Activated naive CD8-positive, alpha-beta T cell (primary cell): ENCODE measurements at regions not wholly inside any gene's neighbourhood (a gene's known extent, or its start where the extent isn't known, plus 50 kb on each side); places are given as distances from the start of the nearest gene placed in this dataset.

Source experiments
- H3K27ac Mint-ChIP-seq: one replicate; pipeline ENCODE4 v1.8.0; 2021; ENCODE audit warnings: mixed read lengths
- H3K27me3 Mint-ChIP-seq: one replicate; pipeline ENCODE4 v1.8.0; 2021; ENCODE audit warnings: mixed read lengths
- H3K36me3 Mint-ChIP-seq: one replicate; pipeline ENCODE4 v1.8.0; 2021; ENCODE audit warnings: mixed read lengths
- H3K4me1 Mint-ChIP-seq: one replicate; pipeline ENCODE4 v1.8.0; 2021; ENCODE audit warnings: low read depth, mixed read lengths
- H3K4me3 Mint-ChIP-seq: one replicate; pipeline ENCODE4 v1.8.0; 2021; ENCODE audit warnings: mild to moderate bottlenecking, mixed read lengths
- H3K9me3 Mint-ChIP-seq: one replicate; pipeline ENCODE4 v1.8.0; 2021; ENCODE audit warnings: low read depth, mixed read lengths

DNA sequence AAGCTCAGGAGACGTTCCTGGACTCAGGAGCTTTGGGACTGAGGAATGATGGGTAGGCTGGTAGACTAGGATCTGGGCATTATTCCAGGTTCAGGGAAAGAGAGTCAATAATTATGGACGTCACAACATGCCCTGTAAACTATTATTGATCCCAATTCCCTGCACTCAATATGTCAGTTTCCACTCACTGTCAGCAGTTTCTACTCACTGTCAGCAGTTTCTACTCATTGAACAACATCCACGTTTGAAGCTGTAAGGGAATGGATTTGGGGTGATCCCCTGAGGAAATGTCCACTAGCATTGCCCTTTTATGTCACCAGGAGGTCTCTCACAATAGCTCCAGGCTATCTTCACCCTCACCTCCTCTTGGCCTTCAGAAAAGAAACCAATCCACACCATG, 1268.6 kb downstream of the TYW1 start:
- Mint-ChIP-seq H3K27me3 (no peaks in the 10 kb centered on the region), H3K36me3 (no peaks in the 10 kb centered on the region)

DNA sequence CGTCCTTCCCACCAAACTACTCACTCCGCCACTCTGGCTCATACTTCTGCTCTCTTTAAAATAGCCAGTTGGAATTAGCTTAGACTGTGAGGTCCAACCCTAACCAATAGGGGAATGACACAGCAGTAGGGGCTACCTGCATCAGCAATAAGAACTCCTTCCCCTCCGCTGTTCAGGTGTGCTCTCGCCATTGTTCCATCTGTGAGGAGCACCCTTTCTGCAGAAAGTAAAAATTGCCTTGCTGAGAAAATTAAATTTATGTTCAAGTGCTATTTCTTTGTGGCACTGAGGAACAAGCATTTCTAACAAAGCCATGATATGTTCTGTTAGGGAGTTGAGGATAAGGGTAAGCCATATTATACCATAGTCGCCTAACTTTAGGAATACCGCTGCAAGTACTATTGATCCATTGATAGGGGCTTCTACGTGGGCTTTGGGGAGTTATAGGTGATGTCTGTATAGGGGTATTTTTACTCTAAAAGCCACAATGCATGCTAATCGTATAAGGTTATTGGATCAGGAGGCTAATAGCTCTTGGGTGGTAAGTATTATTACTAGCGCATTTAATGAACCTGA, 1269.5 kb downstream of the TYW1 start:
- peaks cover 15% of the 10 kb centered on the region for H3K9me3 Mint-ChIP-seq
- H3K27ac Mint-ChIP-seq = no peak overlapping the region
- H3K4me3 Mint-ChIP-seq = no peak overlapping the region
- H3K27me3 Mint-ChIP-seq = no peaks in the 10 kb centered on the region
- no peaks in the 10 kb centered on the region for H3K36me3 Mint-ChIP-seq
- H3K4me1 Mint-ChIP-seq = no peaks in the 10 kb centered on the region

More for the DNA sequence above, 1268.6 kb downstream of the TYW1 start:
- Mint-ChIP-seq H3K4me3 (no peak overlapping the region), H3K4me1 (no peaks in the 10 kb centered on the region), H3K27ac (no peak overlapping the region), H3K9me3 (peaks cover 15% of the 10 kb centered on the region)

DNA sequence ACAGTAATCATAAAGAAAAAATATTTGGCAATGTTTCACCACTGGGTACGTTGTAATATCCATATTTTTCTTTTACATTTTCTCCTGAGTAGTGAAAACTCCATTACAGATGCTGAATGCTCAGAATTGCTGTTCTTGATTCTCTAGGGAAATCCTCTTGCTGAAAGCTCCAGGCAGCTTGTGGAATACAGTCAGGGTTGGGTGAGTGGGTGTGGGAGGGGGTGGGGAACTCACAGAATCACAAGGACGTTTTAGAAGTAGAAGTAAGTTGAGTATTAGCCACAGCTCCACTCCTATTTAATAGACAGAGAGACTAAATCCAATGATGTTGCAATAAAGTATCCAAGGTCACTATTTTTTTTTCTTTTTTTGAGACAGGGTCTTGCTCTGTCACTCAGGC, 1270.9 kb downstream of the TYW1 start:
- H3K4me3 Mint-ChIP-seq = no peak overlapping the region
- H3K36me3 Mint-ChIP-seq = no peaks in the 10 kb centered on the region
- H3K9me3 Mint-ChIP-seq = peaks cover 15% of the 10 kb centered on the region
- H3K27ac Mint-ChIP-seq = no peak overlapping the region
- H3K4me1 Mint-ChIP-seq = no peaks in the 10 kb centered on the region
- H3K27me3 Mint-ChIP-seq = no peaks in the 10 kb centered on the region

DNA sequence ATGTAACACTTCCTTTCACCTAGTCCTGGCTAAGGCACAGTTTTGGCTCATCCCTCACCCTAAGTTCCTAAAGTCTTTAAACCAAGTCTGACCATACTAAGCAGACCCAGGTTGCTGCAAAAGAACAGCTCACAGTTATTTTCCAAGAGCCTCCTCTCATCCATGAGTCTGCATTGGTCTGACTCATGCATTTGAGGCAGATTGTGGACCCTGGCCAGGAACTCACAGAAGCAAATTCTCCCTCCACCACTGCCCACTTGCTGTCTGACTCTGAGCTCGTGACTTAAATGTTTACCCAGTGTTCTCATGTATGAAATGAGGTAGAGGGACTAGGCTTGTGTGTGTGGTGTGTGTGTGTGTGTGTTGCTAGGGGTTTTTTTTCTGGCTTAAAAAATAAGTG, 1272.8 kb downstream of the TYW1 start:
- Mint-ChIP-seq H3K4me3 (no peak overlapping the region), H3K4me1 (no peaks in the 10 kb centered on the region)

DNA sequence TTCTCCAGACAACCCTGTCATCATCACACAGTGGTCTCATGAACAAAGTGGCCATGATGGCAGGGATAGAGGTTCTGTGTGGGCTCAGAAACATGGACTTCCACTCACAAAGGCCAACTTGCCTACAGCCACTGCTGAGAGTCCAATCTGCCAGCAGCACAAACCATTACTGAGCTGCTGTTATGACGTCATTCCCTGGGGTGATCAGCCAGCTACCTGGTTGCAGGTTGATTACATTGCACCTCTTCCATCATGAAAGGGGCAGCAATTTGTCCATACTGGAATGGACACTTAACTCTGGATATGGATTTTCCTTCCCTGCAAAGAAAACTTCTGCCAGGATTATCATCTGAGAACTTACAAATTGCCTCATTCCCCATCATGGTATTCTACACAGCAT, 1275.9 kb downstream of the TYW1 start:
- Mint-ChIP-seq H3K4me3 (no peak overlapping the region), H3K27me3 (no peaks in the 10 kb centered on the region), H3K4me1 (no peaks in the 10 kb centered on the region), H3K27ac (no peak overlapping the region), H3K36me3 (no peaks in the 10 kb centered on the region), H3K9me3 (peaks cover 4% of the 10 kb centered on the region)

More for the DNA sequence above, 1272.8 kb downstream of the TYW1 start:
- H3K27ac Mint-ChIP-seq = no peak overlapping the region
- H3K36me3 Mint-ChIP-seq = no peaks in the 10 kb centered on the region
- no peaks in the 10 kb centered on the region for H3K27me3 Mint-ChIP-seq
- peaks cover 12% of the 10 kb centered on the region for H3K9me3 Mint-ChIP-seq

DNA sequence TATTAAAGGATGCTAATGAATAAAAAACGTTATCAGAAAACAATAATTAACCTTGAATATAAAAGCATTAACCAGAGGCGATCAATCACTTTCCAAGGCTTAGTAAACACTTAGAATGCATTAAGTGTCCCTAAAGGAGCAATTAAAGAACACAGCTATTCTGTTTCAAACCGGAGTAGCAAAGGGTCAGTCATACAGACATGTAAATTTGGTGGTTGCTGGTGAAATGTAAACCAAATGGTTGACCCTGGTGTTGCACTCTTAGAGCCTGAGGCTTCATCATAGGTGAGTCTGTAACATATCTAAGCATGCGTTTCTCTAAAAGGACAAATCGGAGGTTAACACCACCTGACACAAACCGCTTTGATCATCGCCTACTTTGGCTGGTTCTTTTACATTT, 1280.1 kb downstream of the TYW1 start:
- H3K9me3 Mint-ChIP-seq = peaks cover 4% of the 10 kb centered on the region
- H3K4me3 Mint-ChIP-seq = no peak overlapping the region
- no peak overlapping the region for H3K27ac Mint-ChIP-seq
- no peaks in the 10 kb centered on the region for H3K36me3 Mint-ChIP-seq
- H3K27me3 Mint-ChIP-seq = no peaks in the 10 kb centered on the region
- H3K4me1 Mint-ChIP-seq = no peaks in the 10 kb centered on the region

DNA sequence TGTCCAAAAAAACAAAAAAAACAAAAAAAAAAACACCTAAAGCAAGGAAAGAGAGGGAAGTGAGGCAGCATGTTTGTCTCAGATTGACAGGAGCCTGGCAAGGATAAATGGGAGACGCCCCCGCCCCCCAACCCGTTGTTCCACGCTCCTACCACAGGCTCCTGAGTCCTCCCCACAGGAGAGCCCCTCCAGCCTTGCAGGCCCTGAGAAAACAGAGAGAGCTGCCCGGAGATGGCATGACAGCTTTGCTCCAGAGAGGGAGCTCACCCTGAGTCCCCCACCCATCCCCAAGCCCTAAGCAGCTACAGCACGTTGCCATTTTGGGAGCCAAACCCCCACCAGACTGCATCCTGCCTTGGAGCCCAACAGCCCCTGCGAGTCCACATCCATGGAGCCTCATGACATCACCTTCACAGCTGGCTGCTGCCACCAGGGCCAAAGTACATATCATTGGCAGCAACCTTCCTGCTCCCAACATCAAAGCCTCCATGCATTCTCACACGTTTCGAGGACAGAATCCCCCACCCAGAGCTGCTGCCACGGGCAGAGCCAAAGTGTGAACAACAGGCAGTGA, 1283.3 kb downstream of the TYW1 start:
- Mint-ChIP-seq H3K4me3 (no peak overlapping the region), H3K4me1 (no peaks in the 10 kb centered on the region), H3K9me3 (peaks cover 5% of the 10 kb centered on the region), H3K27ac (no peak overlapping the region), H3K36me3 (no peaks in the 10 kb centered on the region), H3K27me3 (no peaks in the 10 kb centered on the region)

DNA sequence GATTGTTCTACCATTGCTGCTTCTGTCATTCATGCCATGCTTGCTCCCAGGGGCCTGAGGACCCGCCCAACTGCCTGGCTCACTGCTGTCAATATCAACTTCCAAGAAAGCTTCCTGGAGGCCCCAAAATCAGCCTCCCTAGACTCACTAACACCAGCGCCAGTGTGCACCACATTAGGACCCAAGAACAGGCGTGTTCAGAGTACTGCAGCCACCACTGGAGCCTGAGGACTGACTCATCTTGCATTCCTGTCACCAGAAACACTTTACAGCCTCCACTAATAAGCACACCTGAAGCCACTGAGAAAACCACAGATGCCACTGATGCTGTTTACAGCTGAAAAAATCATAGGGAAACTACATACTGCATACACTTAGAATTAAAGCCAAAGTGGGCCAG, 1284.3 kb downstream of the TYW1 start:
- Mint-ChIP-seq H3K4me3 (no peak overlapping the region), H3K27ac (no peak overlapping the region), H3K9me3 (peaks cover 11% of the 10 kb centered on the region), H3K4me1 (no peaks in the 10 kb centered on the region), H3K36me3 (no peaks in the 10 kb centered on the region), H3K27me3 (no peaks in the 10 kb centered on the region)

DNA sequence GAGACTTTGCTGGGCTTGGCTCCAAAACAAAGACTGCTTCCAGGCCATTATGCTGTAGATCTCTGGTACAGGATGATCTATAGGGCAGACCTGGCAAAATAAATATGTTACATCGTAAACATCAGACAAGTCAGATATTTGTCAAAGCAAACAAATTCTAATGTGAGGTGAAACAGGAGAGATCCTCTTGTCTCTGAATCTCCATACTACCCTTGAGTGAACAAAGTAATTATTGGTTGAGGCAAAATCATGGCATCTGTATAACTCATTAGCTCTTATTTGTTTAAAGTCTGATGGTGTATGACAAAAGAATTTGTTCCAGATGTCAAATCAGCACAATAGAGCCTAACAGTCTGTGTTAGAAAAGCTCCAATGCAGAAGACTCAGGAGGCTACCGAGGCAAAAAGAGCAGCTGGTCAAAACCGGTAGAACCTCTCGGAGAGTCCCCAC, 1291.5 kb downstream of the TYW1 start:
- no peak overlapping the region for H3K4me3 Mint-ChIP-seq
- H3K27ac Mint-ChIP-seq = no peak overlapping the region
- H3K27me3 Mint-ChIP-seq = no peaks in the 10 kb centered on the region
- H3K9me3 Mint-ChIP-seq = peaks cover 27% of the 10 kb centered on the region
- no peaks in the 10 kb centered on the region for H3K4me1 Mint-ChIP-seq
- H3K36me3 Mint-ChIP-seq = peaks cover 2% of the 10 kb centered on the region

DNA sequence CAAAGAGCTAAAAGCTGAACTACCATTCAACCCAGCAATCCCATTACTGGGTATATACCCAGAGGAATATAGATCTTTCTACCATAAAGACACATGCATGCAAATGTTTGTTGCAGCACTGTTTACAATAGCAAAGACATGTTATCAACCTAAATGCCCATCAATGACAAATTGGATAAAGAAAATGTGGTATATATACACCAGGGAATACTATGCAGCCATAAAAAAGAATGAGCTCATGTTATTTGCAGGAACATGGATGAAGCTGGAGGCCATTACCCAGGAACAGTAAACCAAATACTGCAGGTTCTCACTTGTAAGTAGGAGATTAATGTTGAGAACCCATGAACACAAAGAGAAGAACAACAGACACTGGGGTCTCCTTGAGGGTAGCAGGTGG, 1295.1 kb downstream of the TYW1 start:
- Mint-ChIP-seq H3K36me3 (peaks cover 2% of the 10 kb centered on the region), H3K4me1 (no peaks in the 10 kb centered on the region), H3K4me3 (no peak overlapping the region), H3K27me3 (no peaks in the 10 kb centered on the region), H3K9me3 (peaks cover 19% of the 10 kb centered on the region), H3K27ac (no peak overlapping the region)

DNA sequence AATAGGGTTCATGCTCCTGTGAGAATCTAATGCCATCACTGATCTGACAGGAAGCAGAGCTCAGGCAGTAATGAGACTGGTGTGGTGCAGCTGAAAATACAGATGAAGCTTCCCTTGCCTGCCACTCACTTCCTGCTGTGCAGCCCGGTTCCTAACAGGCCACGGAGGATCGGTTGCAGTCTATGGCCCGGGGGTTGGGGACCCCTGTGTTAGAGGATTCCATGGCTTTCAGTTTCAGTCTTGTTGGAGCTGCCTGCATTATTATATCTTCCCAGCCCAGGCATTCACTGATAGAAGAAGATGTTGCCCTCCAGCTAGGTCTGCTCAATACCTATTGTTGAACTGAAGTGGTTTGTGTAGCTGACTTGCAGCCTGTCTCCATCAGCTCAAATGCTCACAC, 1298.8 kb downstream of the TYW1 start:
- Mint-ChIP-seq H3K27me3 (no peaks in the 10 kb centered on the region), H3K4me3 (no peak overlapping the region), H3K36me3 (peaks cover 2% of the 10 kb centered on the region), H3K9me3 (peaks cover 23% of the 10 kb centered on the region), H3K27ac (no peak overlapping the region), H3K4me1 (no peaks in the 10 kb centered on the region)

DNA sequence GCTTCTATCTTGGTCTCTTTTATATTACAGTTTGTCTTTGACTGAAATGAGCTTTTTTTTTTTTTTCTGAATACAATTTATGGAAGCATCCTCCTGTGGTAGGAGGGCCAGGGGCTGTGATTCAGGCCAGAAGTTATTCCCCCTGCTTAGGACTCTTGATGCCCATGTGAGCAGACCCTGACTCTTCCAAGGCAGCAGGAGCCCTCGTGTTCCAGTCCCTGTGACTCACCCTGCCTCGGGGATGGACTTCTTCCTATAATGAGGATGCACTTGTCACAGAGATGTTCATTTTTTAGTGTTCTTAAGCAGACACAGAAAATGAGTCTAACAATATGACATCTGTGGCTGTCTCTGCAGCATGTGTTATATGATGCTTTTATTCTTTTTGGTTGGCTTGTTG, 1293.7 kb upstream of the AUTS2 start:
- Mint-ChIP-seq H3K9me3 (peaks cover 2% of the 10 kb centered on the region), H3K4me1 (no peaks in the 10 kb centered on the region), H3K27me3 (no peaks in the 10 kb centered on the region), H3K27ac (no peak overlapping the region), H3K4me3 (no peak overlapping the region), H3K36me3 (no peaks in the 10 kb centered on the region)

DNA sequence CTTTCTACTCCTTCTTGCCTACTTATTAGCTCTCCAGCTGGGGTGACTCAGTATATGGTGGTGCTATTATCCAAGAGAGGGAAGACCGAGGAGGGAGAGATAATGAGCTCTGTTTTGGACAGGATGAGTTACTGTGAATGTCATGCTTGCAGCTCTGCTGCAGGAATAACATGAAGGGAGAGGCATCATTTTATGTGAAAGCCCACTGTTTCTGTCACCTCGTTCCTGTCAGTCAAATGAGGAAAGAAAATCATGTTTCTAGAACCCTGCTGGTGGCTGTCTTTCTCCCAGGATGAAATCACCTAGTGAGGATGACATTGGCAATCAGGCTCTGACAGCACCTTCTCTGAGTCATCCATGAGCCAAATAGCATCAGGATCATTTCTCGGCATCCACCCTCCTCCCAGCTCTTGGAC, 1291.6 kb upstream of the AUTS2 start:
- Mint-ChIP-seq H3K27ac (no peak overlapping the region), H3K4me3 (no peak overlapping the region), H3K9me3 (no peaks in the 10 kb centered on the region), H3K4me1 (no peaks in the 10 kb centered on the region), H3K27me3 (no peaks in the 10 kb centered on the region), H3K36me3 (no peaks in the 10 kb centered on the region)

DNA sequence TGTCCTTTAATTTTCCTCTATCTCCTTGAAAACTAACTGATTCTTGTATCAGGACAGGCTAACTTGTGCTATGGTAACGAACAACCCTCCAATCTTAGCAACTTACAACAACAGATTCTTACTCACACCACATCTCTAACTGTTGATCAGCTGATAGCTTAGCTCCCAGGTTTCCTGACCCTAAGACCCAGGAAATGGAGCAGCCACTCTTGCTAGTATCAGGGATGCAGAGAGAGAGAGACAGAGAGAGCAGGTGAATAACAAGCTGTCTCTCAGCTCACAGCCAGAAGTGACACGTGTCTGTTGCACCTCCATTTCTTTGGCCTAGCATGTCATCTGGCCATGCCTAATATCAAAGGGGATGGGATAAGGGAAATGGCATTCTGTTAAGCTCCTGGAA, 1289.0 kb upstream of the AUTS2 start:
- H3K9me3 Mint-ChIP-seq = no peaks in the 10 kb centered on the region
- no peaks in the 10 kb centered on the region for H3K36me3 Mint-ChIP-seq
- no peak overlapping the region for H3K27ac Mint-ChIP-seq
- no peaks in the 10 kb centered on the region for H3K27me3 Mint-ChIP-seq
- H3K4me1 Mint-ChIP-seq = no peaks in the 10 kb centered on the region
- no peak overlapping the region for H3K4me3 Mint-ChIP-seq

DNA sequence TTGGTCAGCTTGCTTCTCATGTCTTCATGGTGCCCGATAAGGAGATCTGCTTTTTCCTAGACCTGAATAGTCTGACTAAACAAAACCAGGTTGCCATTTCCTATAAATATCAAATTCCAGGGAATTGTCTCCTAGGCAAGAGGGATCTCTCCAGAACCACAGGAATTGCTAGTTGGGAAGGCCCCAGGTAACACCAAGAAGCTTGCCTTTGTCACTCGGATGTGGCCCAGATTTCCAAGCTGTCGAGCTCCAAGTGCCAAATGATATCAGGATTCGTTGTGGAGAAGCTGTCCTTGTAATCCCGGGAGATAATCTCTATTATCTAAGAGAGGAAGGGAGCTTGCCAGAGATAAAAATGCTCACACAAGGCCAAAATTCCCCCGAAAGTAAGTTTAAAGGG, 1288.5 kb upstream of the AUTS2 start:
- no peak overlapping the region for H3K27ac Mint-ChIP-seq
- H3K4me3 Mint-ChIP-seq = no peak overlapping the region
- no peaks in the 10 kb centered on the region for H3K27me3 Mint-ChIP-seq
- no peaks in the 10 kb centered on the region for H3K36me3 Mint-ChIP-seq
- no peaks in the 10 kb centered on the region for H3K4me1 Mint-ChIP-seq
- peaks cover 2% of the 10 kb centered on the region for H3K9me3 Mint-ChIP-seq

DNA sequence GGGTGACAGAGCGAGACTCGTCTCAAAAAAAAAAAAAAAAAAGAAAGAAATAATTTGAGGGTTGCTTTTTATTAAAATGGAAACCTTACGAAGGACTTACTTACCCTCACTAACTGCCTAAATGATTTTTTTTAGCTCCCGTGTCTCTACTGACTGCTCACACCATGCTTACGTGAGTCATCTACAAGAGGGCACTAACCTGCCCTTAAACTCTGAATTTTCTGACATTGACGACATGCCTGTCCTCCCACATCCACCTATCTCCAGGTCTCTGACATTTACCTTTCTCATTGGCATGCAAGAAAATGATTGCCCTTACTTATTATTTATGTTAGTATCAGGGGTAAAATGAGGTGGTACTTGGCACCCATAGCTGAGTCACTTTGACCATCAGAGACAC, 1286.3 kb upstream of the AUTS2 start:
- Mint-ChIP-seq H3K4me3 (no peak overlapping the region), H3K36me3 (no peaks in the 10 kb centered on the region), H3K27me3 (no peaks in the 10 kb centered on the region), H3K4me1 (no peaks in the 10 kb centered on the region), H3K27ac (no peak overlapping the region), H3K9me3 (peaks cover 4% of the 10 kb centered on the region)
